ENCODE measurements at regions not wholly inside any gene's neighbourhood (a gene's known extent, or its start where the extent isn't known, plus 50 kb on each side); places are given as distances from the start of the nearest gene placed in this dataset.

GRCh38 chr3:82001276-82001923 is 240.0 kb upstream of the GBE1 start:
- 71 to 74% methylated on average over 2 of the region's 2 CpGs for WGBS, 2 donors
- Histone ChIP-seq H3K4me3 (no peak overlapping the region), H3K27ac (no peak overlapping the region), H3K27me3 (no peaks in the 10 kb centered on the region), H3K9me3 (no peaks in the 10 kb centered on the region), H3K4me1 (no peaks in the 10 kb centered on the region), H3K36me3 (no peaks in the 10 kb centered on the region)
- intact Hi-C loops (cut with DNase I), result no loop called here
- DNase-seq, result no peak
- TF ChIP-seq, protein P1, sequence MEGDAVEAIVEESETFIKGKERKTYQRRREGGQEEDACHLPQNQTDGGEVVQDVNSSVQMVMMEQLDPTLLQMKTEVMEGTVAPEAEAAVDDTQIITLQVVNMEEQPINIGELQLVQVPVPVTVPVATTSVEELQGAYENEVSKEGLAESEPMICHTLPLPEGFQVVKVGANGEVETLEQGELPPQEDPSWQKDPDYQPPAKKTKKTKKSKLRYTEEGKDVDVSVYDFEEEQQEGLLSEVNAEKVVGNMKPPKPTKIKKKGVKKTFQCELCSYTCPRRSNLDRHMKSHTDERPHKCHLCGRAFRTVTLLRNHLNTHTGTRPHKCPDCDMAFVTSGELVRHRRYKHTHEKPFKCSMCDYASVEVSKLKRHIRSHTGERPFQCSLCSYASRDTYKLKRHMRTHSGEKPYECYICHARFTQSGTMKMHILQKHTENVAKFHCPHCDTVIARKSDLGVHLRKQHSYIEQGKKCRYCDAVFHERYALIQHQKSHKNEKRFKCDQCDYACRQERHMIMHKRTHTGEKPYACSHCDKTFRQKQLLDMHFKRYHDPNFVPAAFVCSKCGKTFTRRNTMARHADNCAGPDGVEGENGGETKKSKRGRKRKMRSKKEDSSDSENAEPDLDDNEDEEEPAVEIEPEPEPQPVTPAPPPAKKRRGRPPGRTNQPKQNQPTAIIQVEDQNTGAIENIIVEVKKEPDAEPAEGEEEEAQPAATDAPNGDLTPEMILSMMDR (IDR thresholded peaks at IDR 0.05), result no peak
- no peak for TF ChIP-seq POLR2A (IDR thresholded peaks at IDR 0.05)

- Histone ChIP-seq H3K27me3 (no peaks in the 10 kb centered on the region), H3K4me3 (no peak overlapping the region), H3K36me3 (no peaks in the 10 kb centered on the region), H3K4me1 (no peaks in the 10 kb centered on the region), H3K9me3 (no peaks in the 10 kb centered on the region), H3K27ac (no peak overlapping the region)
- no peak for DNase-seq
- intact Hi-C loops (cut with DNase I), result no loop called here
- TF ChIP-seq, protein P1 (IDR thresholded peaks at IDR 0.05), result no peak
- TF ChIP-seq POLR2A (IDR thresholded peaks at IDR 0.05), result no peak
- 71% methylated on average over 1 of the region's 1 CpG; no CpG with 5 or more reads in 1 of the 2 donors for WGBS, 2 donors
These were observed 239.3 kb upstream of the GBE1 start for GRCh38 chr3:82000773-82001172.

- WGBS, 2 donors, result 69 to 88% methylated on average over 1 of the region's 1 CpG
- Histone ChIP-seq H3K36me3 (no peaks in the 10 kb centered on the region), H3K27ac (no peak overlapping the region), H3K27me3 (no peaks in the 10 kb centered on the region), H3K4me1 (no peaks in the 10 kb centered on the region), H3K4me3 (no peak overlapping the region), H3K9me3 (no peaks in the 10 kb centered on the region)
- TF ChIP-seq, protein P1 (IDR thresholded peaks at IDR 0.05), result no peak
- no peak for TF ChIP-seq POLR2A (IDR thresholded peaks at IDR 0.05)
- DNase-seq, result no peak
- intact Hi-C loops (cut with DNase I), result no loop called here
These were observed 238.9 kb upstream of the GBE1 start for GRCh38 chr3:82000350-82000749.

DNA sequence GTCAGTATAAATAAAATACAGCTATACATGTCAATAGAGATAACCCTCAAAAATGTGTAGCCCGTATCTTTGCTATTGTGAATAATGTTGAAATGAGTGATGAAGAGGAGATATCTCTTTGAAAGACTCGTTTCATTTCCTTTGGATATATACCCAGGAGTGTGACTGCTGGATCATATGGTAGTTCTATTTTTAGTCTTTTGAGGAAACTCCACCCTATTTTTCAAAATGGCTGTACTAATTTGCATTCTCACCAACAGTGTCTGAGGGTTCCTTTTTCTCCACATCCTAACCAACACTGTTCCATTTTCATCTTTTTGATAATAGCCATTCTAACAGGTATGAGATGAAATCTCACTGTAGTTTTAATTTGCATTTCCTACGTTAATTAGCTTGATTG is 237.5 kb upstream of the GBE1 start:
- intact Hi-C loops (cut with DNase I), result no loop called here
- TF ChIP-seq, protein P1 (IDR thresholded peaks at IDR 0.05), result no peak
- TF ChIP-seq POLR2A (IDR thresholded peaks at IDR 0.05), result no peak
- WGBS, 2 donors, result 58 to 70% methylated on average over 3 of the region's 3 CpGs
- no peaks in the 10 kb centered on the region for H3K36me3 ChIP-seq
- no peak overlapping the region for H3K27ac ChIP-seq
- DNase-seq, result no peak
- no peaks in the 10 kb centered on the region for H3K27me3 ChIP-seq
- no peak overlapping the region for H3K4me3 ChIP-seq
- no peaks in the 10 kb centered on the region for H3K9me3 ChIP-seq
- no peaks in the 10 kb centered on the region for H3K4me1 ChIP-seq

DNA sequence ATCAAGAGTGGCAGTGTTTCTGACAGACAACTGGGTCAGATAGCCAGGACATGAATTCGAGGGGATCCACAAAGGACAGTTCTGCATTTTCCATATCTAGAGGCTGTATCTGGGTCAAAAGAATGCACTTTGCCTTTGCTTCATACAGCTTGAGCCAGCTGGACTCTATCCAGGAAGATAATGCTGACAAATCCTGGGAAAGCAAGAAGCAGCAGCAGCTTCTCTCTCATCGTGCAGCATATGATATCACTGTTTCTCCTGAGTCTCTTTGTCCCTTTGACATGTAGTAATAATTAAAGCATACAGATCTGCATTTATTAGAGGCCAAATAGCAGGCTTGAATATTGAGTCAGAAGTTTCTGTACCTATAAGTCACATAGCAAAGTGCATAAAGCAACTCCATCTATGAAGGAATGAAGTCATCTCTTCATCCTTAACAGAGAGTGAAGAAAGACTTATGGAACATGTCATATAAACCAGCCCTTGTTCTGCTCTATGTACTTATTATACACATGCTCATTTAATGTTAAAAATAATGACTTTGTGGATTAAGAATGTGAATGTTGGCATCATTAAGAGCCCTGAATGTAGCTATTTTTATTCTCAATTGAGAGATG is 236.8 kb upstream of the GBE1 start:
- intact Hi-C loops (cut with DNase I), result no loop called here
- H3K4me1 ChIP-seq, result no peaks in the 10 kb centered on the region
- H3K36me3 ChIP-seq, result no peaks in the 10 kb centered on the region
- 7 to 14% methylated on average over 2 of the region's 2 CpGs for WGBS, 2 donors
- no peaks in the 10 kb centered on the region for H3K9me3 ChIP-seq
- H3K27me3 ChIP-seq, result no peaks in the 10 kb centered on the region
- TF ChIP-seq, protein P1 (IDR thresholded peaks at IDR 0.05), result no peak
- no peak for TF ChIP-seq POLR2A (IDR thresholded peaks at IDR 0.05)
- H3K4me3 ChIP-seq, result no peak overlapping the region
- DNase-seq, result no peak
- H3K27ac ChIP-seq, result no peak overlapping the region
